ENCODE measurements at regions not wholly inside any gene's neighbourhood (a gene's known extent, or its start where the extent isn't known, plus 50 kb on each side); places are given as distances from the start of the nearest gene placed in this dataset.

GRCh38 chr6:71486461-71486860, 197.8 kb downstream of the OGFRL1 start:
- DNase-seq: no peak

GRCh38 chr6:71488186-71488585, 199.6 kb downstream of the OGFRL1 start:
- DNase-seq: no peak

GRCh38 chr6:71489736-71490135, 201.1 kb downstream of the OGFRL1 start:
- no peak for DNase-seq

- no peak for DNase-seq
Observed at GRCh38 chr6:71490876-71491275, 202.3 kb downstream of the OGFRL1 start.

GRCh38 chr6:71491844-71492243, 203.2 kb downstream of the OGFRL1 start:
- DNase-seq: no peak

GRCh38 chr6:71492668-71493067, 204.1 kb downstream of the OGFRL1 start:
- DNase-seq: no peak

- DNase-seq: no peak
Observed at GRCh38 chr6:71496018-71496721, 207.6 kb downstream of the OGFRL1 start.

- no peak for DNase-seq
Observed at GRCh38 chr6:71496722-71497033, 208.1 kb downstream of the OGFRL1 start.

GRCh38 chr6:71498638-71499037, 210.0 kb downstream of the OGFRL1 start:
- DNase-seq: no peak

GRCh38 chr6:71499667-71500066, 211.1 kb downstream of the OGFRL1 start:
- DNase-seq: no peak

GRCh38 chr6:71502168-71502567, 213.6 kb downstream of the OGFRL1 start:
- no peak for DNase-seq

- DNase-seq: no peak
Observed at GRCh38 chr6:71502956-71503355, 214.3 kb downstream of the OGFRL1 start.

- DNase-seq: no peak
Observed at GRCh38 chr6:71507183-71507582, 218.6 kb downstream of the OGFRL1 start.

- no peak for DNase-seq
Observed at GRCh38 chr6:71509191-71510005, 220.8 kb downstream of the OGFRL1 start.

GRCh38 chr6:71510057-71510713, 221.6 kb downstream of the OGFRL1 start:
- no peak for DNase-seq

GRCh38 chr6:71510856-71511255, 222.2 kb downstream of the OGFRL1 start:
- DNase-seq: no peak

- DNase-seq: no peak
Observed at GRCh38 chr6:71512256-71512655, 223.6 kb downstream of the OGFRL1 start.

- no peak for DNase-seq
Observed at GRCh38 chr6:71513036-71513435, 224.4 kb downstream of the OGFRL1 start.

GRCh38 chr6:71523548-71523947, 234.9 kb downstream of the OGFRL1 start:
- no peak for DNase-seq

GRCh38 chr6:71524201-71524600, 235.6 kb downstream of the OGFRL1 start:
- no peak for DNase-seq

GRCh38 chr6:71527886-71528285, 239.3 kb downstream of the OGFRL1 start:
- no peak for DNase-seq

- DNase-seq: no peak
Observed at GRCh38 chr6:71529026-71529425, 240.4 kb downstream of the OGFRL1 start.

- no peak for DNase-seq
Observed at GRCh38 chr6:71529769-71530168, 241.2 kb downstream of the OGFRL1 start.

- no peak for DNase-seq
Observed at GRCh38 chr6:71531006-71531405, 242.4 kb downstream of the OGFRL1 start.

All from stimulated activated CD4-positive, alpha-beta T cell treated with anti-CD3 and anti-CD28 coated beads, Interleukin-4, amount 100 ng/mL, for 4 hours (primary cell).